Mesothelial cell of epicardium (in vitro differentiated cells): ENCODE measurements at regions not wholly inside any gene's neighbourhood (a gene's known extent, or its start where the extent isn't known, plus 50 kb on each side); places are given as distances from the start of the nearest gene placed in this dataset.

Experiments used
- DNase-seq, 2 experiments: peaks; one replicate each; pipeline ENCODE4 v3.0.0; 2021; ENCODE audit warnings: low spot score in 2 of 2; ENCODE audit not compliant: unreplicated experiment in 2 of 2
- H3K27ac Mint-ChIP-seq: 2 replicates; pipeline ENCODE4 v1.8.0; 2021; ENCODE audit warnings: mixed read lengths
- H3K27me3 Mint-ChIP-seq: 2 replicates; pipeline ENCODE4 v1.8.0; 2021; ENCODE audit warnings: low read depth, mixed read lengths
- H3K36me3 Mint-ChIP-seq: 2 replicates; pipeline ENCODE4 v1.8.0; 2021; ENCODE audit warnings: mixed read lengths
- H3K4me1 Mint-ChIP-seq: 2 replicates; pipeline ENCODE4 v1.8.0; 2021; ENCODE audit warnings: mixed read lengths
- H3K4me3 Mint-ChIP-seq: 2 replicates; pipeline ENCODE4 v1.8.0; 2021; ENCODE audit warnings: mild to moderate bottlenecking, moderate library complexity, mixed read lengths
- H3K9me3 Mint-ChIP-seq: 2 replicates; pipeline ENCODE4 v1.8.0; 2021; ENCODE audit warnings: mixed read lengths
- CTCF ChIP-seq: fragments of 200-600 bp; sonication (generic); IDR thresholded peaks from one replicate; pipeline ENCODE4 v1.5.0; 2021; ENCODE audit warnings: antibody characterized with exemption; ENCODE audit not compliant: unreplicated experiment

- Mint-ChIP-seq H3K4me3 (no peak overlapping the region), H3K4me1 (peaks cover 9% of the 10 kb centered on the region), H3K27ac (no peak overlapping the region), H3K27me3 (no peaks in the 10 kb centered on the region), H3K36me3 (no peaks in the 10 kb centered on the region), H3K9me3 (peaks cover 13% of the 10 kb centered on the region)
- DNase-seq: no peak
- TF ChIP-seq CTCF: no peak
These were observed 110.5 kb upstream of the MAP1B start for GRCh38 chr5:71996789-71997188.

- Mint-ChIP-seq H3K9me3 (peaks cover 4% of the 10 kb centered on the region), H3K4me1 (peaks cover 9% of the 10 kb centered on the region), H3K4me3 (no peak overlapping the region), H3K27ac (no peak overlapping the region), H3K27me3 (no peaks in the 10 kb centered on the region), H3K36me3 (no peaks in the 10 kb centered on the region)
- DNase-seq: no peak
- TF ChIP-seq CTCF: no peak
These were observed 108.5 kb upstream of the MAP1B start for GRCh38 chr5:71998746-71999145.

- DNase-seq: no peak
- no peak for TF ChIP-seq CTCF
- Mint-ChIP-seq H3K4me3 (no peak overlapping the region), H3K27ac (no peak overlapping the region), H3K27me3 (no peaks in the 10 kb centered on the region), H3K4me1 (no peaks in the 10 kb centered on the region), H3K36me3 (no peaks in the 10 kb centered on the region), H3K9me3 (peaks cover 4% of the 10 kb centered on the region)
These were observed 106.6 kb upstream of the MAP1B start for GRCh38 chr5:72000707-72001106.

GRCh38 chr5:72005671-72006070 lies 101.6 kb upstream of the MAP1B start:
- H3K27ac Mint-ChIP-seq: no peak overlapping the region

GRCh38 chr5:72006361-72006760 lies 100.9 kb upstream of the MAP1B start:
- Mint-ChIP-seq H3K9me3 (no peaks in the 10 kb centered on the region), H3K27me3 (no peaks in the 10 kb centered on the region), H3K27ac (no peak overlapping the region), H3K4me1 (peaks cover 25% of the 10 kb centered on the region), H3K36me3 (no peaks in the 10 kb centered on the region), H3K4me3 (no peak overlapping the region)
- DNase-seq: no peak
- no peak for TF ChIP-seq CTCF

More at GRCh38 chr5:72005671-72006070, 101.6 kb upstream of the MAP1B start:
- H3K4me1 Mint-ChIP-seq: peaks cover 25% of the 10 kb centered on the region
- DNase-seq: no peak
- no peaks in the 10 kb centered on the region for H3K27me3 Mint-ChIP-seq
- no peak overlapping the region for H3K4me3 Mint-ChIP-seq
- no peaks in the 10 kb centered on the region for H3K36me3 Mint-ChIP-seq
- no peaks in the 10 kb centered on the region for H3K9me3 Mint-ChIP-seq
- TF ChIP-seq CTCF: no peak
